ENCODE measurements at regions not wholly inside any gene's neighbourhood (a gene's known extent, or its start where the extent isn't known, plus 50 kb on each side); places are given as distances from the start of the nearest gene placed in this dataset.
"Not testable (repeated sequence)": the region's sequence is repeated elsewhere in the genome, so short reads cannot be mapped to it uniquely, and the experiment has no call there.

GRCh38 chr17:72175787-72176515, 55.1 kb downstream of the SOX9 start:
- no peak for DNase-seq

- no peak for DNase-seq
Measured at GRCh38 chr17:72176516-72176851, 55.7 kb downstream of the SOX9 start.

- peak; percentile 38 for DNase-seq
Measured at GRCh38 chr17:72176951-72177660, 56.3 kb downstream of the SOX9 start.

- no peak for DNase-seq
Measured at GRCh38 chr17:72177738-72178137, 56.9 kb downstream of the SOX9 start.

GRCh38 chr17:72182371-72182873, 61.6 kb downstream of the SOX9 start:
- DNase-seq: no peak

GRCh38 chr17:72183194-72183685, 62.4 kb downstream of the SOX9 start:
- DNase-seq: no peak

- DNase-seq: no peak
Measured at GRCh38 chr17:72184805-72185204, 64.0 kb downstream of the SOX9 start.

- DNase-seq: no peak
Measured at GRCh38 chr17:72185564-72185963, 64.7 kb downstream of the SOX9 start.

- no peak for DNase-seq
Measured at GRCh38 chr17:72187556-72187955, 66.7 kb downstream of the SOX9 start.

GRCh38 chr17:72188801-72189200, 68.0 kb downstream of the SOX9 start:
- no peak for DNase-seq

GRCh38 chr17:72189768-72190593, 69.2 kb downstream of the SOX9 start:
- DNase-seq: no peak

GRCh38 chr17:72191356-72191755, 70.5 kb downstream of the SOX9 start:
- no peak for DNase-seq

- peak; percentile 90 for DNase-seq
Measured at GRCh38 chr17:72191921-72192799, 71.3 kb downstream of the SOX9 start.

GRCh38 chr17:72192800-72193192, 72.0 kb downstream of the SOX9 start:
- DNase-seq: peak; percentile 62

GRCh38 chr17:72193391-72194106, 72.7 kb downstream of the SOX9 start:
- DNase-seq: peak; percentile 36

- DNase-seq: not testable (repeated sequence)
Measured at GRCh38 chr17:72194107-72194440, 73.3 kb downstream of the SOX9 start.

- no peak for DNase-seq
Measured at GRCh38 chr17:72199256-72199655, 78.4 kb downstream of the SOX9 start.

- DNase-seq: no peak
Measured at GRCh38 chr17:72204742-72205141, 83.9 kb downstream of the SOX9 start.

- no peak for DNase-seq
Measured at GRCh38 chr17:72205357-72205756, 84.5 kb downstream of the SOX9 start.

GRCh38 chr17:72205822-72206221, 85.0 kb downstream of the SOX9 start:
- DNase-seq: no peak

- no peak for DNase-seq
Measured at GRCh38 chr17:72206376-72206775, 85.6 kb downstream of the SOX9 start.

- DNase-seq: no peak
Measured at GRCh38 chr17:72208832-72209231, 88.0 kb downstream of the SOX9 start.

Measured in EL (cell line).